Caco-2 (cell line): ENCODE measurements at regions not wholly inside any gene's neighbourhood (a gene's known extent, or its start where the extent isn't known, plus 50 kb on each side); places are given as distances from the start of the nearest gene placed in this dataset.

Experiments used
- BruUV-seq: library from RNA; stranded (reverse); fragments of 400-500 nt; replicated peaks from 2 replicates; lab custom pipeline; 2021; lab: Mats Ljungman, UMichigan
- CTCF ChIA-PET: fragments of 300-600 bp; sonication (Branson Sonifier 250); formaldehyde crosslinking; loops from one replicate; lab custom pipeline; 2022; ENCODE audit warnings: antibody characterized with exemption; lab: Charles Lee
- POLR2A ChIA-PET: fragments of 300-600 bp; sonication (Branson Sonifier 250); formaldehyde crosslinking; loops from one replicate; lab custom pipeline; 2022; ENCODE audit warnings: antibody characterized with exemption; lab: Charles Lee
- DNase-seq, 2 experiments: peaks; one replicate each; pipeline versions ENCODE4 v3.0.0 to v3.0.0-alpha.2; 2020 to 2022
- H3K27me3 ChIP-seq: replicated peaks from 2 replicates; pipeline ENCODE4 v1.6.0; 2011; ENCODE audit warnings: low read length; ENCODE audit not compliant: control insufficient read depth, insufficient read depth
- H3K36me3 ChIP-seq: 2 replicates; pipeline ENCODE4 v1.5.1; 2011; ENCODE audit warnings: low read length; ENCODE audit not compliant: control insufficient read depth, insufficient read depth
- H3K4me1 ChIP-seq: fragments of 250-450 bp; sonication (Bioruptor Pico); 2 replicates; pipeline ENCODE4 v1.5.1; 2020; ENCODE audit warnings: mild to moderate bottlenecking
- H3K4me3 ChIP-seq: 2 replicates; pipeline ENCODE4 v1.5.1; 2011; ENCODE audit warnings: low read depth, mild to moderate bottlenecking, control low read depth, low read length
- H3K9me3 ChIP-seq: fragments of 250-450 bp; sonication (Bioruptor Pico); 2 replicates; pipeline ENCODE4 v1.5.1; 2020; ENCODE audit warnings: mild to moderate bottlenecking, moderate library complexity
- H3K27ac Mint-ChIP-seq: one replicate; pipeline ENCODE4 v1.8.0; 2022; ENCODE audit warnings: mixed read lengths; ENCODE audit not compliant: unreplicated experiment
- H3K27me3 Mint-ChIP-seq: one replicate; pipeline ENCODE4 v1.8.0; 2022; ENCODE audit warnings: mixed read lengths; ENCODE audit not compliant: insufficient read depth, unreplicated experiment
- H3K36me3 Mint-ChIP-seq: one replicate; pipeline ENCODE4 v1.8.0; 2022; ENCODE audit warnings: mild to moderate bottlenecking, mixed read lengths; ENCODE audit not compliant: insufficient read depth, unreplicated experiment
- H3K4me1 Mint-ChIP-seq: one replicate; pipeline ENCODE4 v1.8.0; 2022; ENCODE audit warnings: low read depth, mixed read lengths; ENCODE audit not compliant: unreplicated experiment
- H3K4me3 Mint-ChIP-seq: one replicate; pipeline ENCODE4 v1.8.0; 2022; ENCODE audit warnings: mild to moderate bottlenecking, moderate library complexity, mixed read lengths; ENCODE audit not compliant: unreplicated experiment
- H3K9me3 Mint-ChIP-seq: one replicate; pipeline ENCODE4 v1.8.0; 2022; ENCODE audit warnings: mixed read lengths; ENCODE audit not compliant: unreplicated experiment
- intact Hi-C: fragments of 100-400 bp; cut with micrococcal nuclease; formaldehyde crosslinking; loops from one replicate; pipeline ENCODE4 v1.10.0; 2022; ENCODE audit not compliant: unreplicated experiment
- TF ChIP-seq, protein P1 (sequence below), 2 experiments: fragments of 200-600 bp in 1 of 2; IDR thresholded peaks; 1 replicate in 1 of 2; 2 replicates in 1 of 2; pipeline versions ENCODE4 v1.5.1 to v1.8.0; 2011 to 2022; ENCODE audit warnings: antibody characterized with exemption in 1 of 2, control low read depth in 1 of 2, inconsistent platforms in 1 of 2, low read depth in 1 of 2, low read length in 1 of 2, mild to moderate bottlenecking in 1 of 2, moderate library complexity in 1 of 2; ENCODE audit not compliant: insufficient read depth in 1 of 2, severe bottlenecking in 1 of 2, unreplicated experiment in 1 of 2

GRCh38 chr17:77692571-77693161 lies 265.8 kb upstream of the TNRC6C start:
- DNase-seq = no peak
- H3K27me3 ChIP-seq = no peaks in the 10 kb centered on the region; the same call in 1 of the 2 replicates
- H3K9me3 ChIP-seq = no peaks in the 10 kb centered on the region
- Mint-ChIP-seq H3K4me3 (no peak overlapping the region), H3K4me1 (no peaks in the 10 kb centered on the region), H3K36me3 (no peaks in the 10 kb centered on the region), H3K9me3 (no peaks in the 10 kb centered on the region), H3K27me3 (peaks cover 39% of the 10 kb centered on the region), H3K27ac (no peak overlapping the region)
- H3K36me3 ChIP-seq = no peaks in the 10 kb centered on the region
- no TSS peak for BruUV-seq
- CTCF ChIA-PET = no interaction called here
- no peak overlapping the region for H3K4me3 ChIP-seq
- intact Hi-C loops = no loop called here
- POLR2A ChIA-PET = no interaction called here
- H3K4me1 ChIP-seq = no peaks in the 10 kb centered on the region
- TF ChIP-seq, protein P1, sequence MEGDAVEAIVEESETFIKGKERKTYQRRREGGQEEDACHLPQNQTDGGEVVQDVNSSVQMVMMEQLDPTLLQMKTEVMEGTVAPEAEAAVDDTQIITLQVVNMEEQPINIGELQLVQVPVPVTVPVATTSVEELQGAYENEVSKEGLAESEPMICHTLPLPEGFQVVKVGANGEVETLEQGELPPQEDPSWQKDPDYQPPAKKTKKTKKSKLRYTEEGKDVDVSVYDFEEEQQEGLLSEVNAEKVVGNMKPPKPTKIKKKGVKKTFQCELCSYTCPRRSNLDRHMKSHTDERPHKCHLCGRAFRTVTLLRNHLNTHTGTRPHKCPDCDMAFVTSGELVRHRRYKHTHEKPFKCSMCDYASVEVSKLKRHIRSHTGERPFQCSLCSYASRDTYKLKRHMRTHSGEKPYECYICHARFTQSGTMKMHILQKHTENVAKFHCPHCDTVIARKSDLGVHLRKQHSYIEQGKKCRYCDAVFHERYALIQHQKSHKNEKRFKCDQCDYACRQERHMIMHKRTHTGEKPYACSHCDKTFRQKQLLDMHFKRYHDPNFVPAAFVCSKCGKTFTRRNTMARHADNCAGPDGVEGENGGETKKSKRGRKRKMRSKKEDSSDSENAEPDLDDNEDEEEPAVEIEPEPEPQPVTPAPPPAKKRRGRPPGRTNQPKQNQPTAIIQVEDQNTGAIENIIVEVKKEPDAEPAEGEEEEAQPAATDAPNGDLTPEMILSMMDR (IDR thresholded peaks at IDR 0.05; ENCODE audit: insufficient read depth in 1 of 2, low read depth in 1 of 2, low read length in 1 of 2, severe bottlenecking in 1 of 2, unreplicated experiment in 1 of 2) = no peak

- Mint-ChIP-seq H3K4me3 (no peak overlapping the region), H3K36me3 (no peaks in the 10 kb centered on the region), H3K4me1 (no peaks in the 10 kb centered on the region), H3K27me3 (peaks cover 40% of the 10 kb centered on the region), H3K9me3 (no peaks in the 10 kb centered on the region), H3K27ac (no peak overlapping the region)
- Histone ChIP-seq H3K4me3 (no peak overlapping the region), H3K27me3 (no peaks in the 10 kb centered on the region; the same call in none of the 2 replicates), H3K9me3 (no peaks in the 10 kb centered on the region), H3K36me3 (no peaks in the 10 kb centered on the region), H3K4me1 (no peaks in the 10 kb centered on the region)
- TF ChIP-seq, protein P1 (IDR thresholded peaks at IDR 0.05; ENCODE audit: insufficient read depth in 1 of 2, low read depth in 1 of 2, low read length in 1 of 2, severe bottlenecking in 1 of 2, unreplicated experiment in 1 of 2) = no peak
- DNase-seq = no peak
- no TSS peak for BruUV-seq
- CTCF ChIA-PET = no interaction called here
- POLR2A ChIA-PET = no interaction called here
- intact Hi-C loops = no loop called here
Measured at GRCh38 chr17:77693301-77693700, 265.2 kb upstream of the TNRC6C start.

GRCh38 chr17:77693776-77694175 lies 264.7 kb upstream of the TNRC6C start:
- BruUV-seq = no TSS peak
- H3K4me3 ChIP-seq = no peak overlapping the region
- no peaks in the 10 kb centered on the region; the same call in none of the 2 replicates for H3K27me3 ChIP-seq
- no peaks in the 10 kb centered on the region for H3K9me3 Mint-ChIP-seq
- no peak overlapping the region for H3K27ac Mint-ChIP-seq
- H3K4me1 ChIP-seq = no peaks in the 10 kb centered on the region
- no peak overlapping the region for H3K4me3 Mint-ChIP-seq
- TF ChIP-seq, protein P1 (IDR thresholded peaks at IDR 0.05; ENCODE audit: insufficient read depth in 1 of 2, low read depth in 1 of 2, low read length in 1 of 2, severe bottlenecking in 1 of 2, unreplicated experiment in 1 of 2) = no peak
- peaks cover 43% of the 10 kb centered on the region for H3K27me3 Mint-ChIP-seq
- intact Hi-C loops = no loop called here
- H3K36me3 Mint-ChIP-seq = no peaks in the 10 kb centered on the region
- DNase-seq = no peak
- CTCF ChIA-PET = no interaction called here
- H3K36me3 ChIP-seq = no peaks in the 10 kb centered on the region
- POLR2A ChIA-PET = no interaction called here
- H3K4me1 Mint-ChIP-seq = no peaks in the 10 kb centered on the region
- no peaks in the 10 kb centered on the region for H3K9me3 ChIP-seq
